ENCODE measurements at regions not wholly inside any gene's neighbourhood (a gene's known extent, or its start where the extent isn't known, plus 50 kb on each side); places are given as distances from the start of the nearest gene placed in this dataset.

DNA sequence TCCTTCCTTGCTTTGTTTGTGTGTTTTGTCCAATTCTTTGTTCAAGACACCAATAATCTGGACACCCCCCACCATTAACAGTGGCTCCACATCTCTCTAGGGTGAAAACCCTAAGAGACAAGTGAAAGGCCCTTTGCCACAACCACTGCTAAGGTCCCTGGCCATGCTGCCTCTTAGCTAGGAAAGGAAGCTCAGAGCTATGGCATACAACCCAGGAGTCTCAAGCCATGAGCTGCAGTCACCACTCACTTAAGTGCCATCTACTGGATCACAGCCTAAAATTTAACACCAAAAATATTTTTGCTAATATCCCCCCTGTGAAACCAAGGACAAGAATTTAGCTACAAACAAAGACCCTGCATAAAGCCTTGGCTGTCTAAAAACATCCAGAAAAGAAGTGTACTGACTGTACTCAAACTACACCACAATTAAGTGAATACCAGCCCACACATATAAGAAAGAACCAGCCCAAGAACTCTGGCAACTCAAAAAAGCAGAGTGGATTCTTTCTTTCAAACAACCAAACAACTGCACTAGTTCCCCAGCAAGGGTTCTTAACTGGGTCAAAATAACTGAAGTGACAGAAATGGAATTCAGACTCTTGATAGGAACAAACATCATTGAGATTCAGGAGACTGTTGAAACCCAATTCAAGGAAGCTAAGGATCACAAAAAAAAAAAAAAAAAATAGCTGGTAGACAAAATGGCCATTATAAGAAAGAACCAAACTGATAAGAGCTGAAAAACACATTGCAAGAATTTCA, 130.1 kb upstream of the GALNT5 start:
- TF ChIP-seq, protein P1, sequence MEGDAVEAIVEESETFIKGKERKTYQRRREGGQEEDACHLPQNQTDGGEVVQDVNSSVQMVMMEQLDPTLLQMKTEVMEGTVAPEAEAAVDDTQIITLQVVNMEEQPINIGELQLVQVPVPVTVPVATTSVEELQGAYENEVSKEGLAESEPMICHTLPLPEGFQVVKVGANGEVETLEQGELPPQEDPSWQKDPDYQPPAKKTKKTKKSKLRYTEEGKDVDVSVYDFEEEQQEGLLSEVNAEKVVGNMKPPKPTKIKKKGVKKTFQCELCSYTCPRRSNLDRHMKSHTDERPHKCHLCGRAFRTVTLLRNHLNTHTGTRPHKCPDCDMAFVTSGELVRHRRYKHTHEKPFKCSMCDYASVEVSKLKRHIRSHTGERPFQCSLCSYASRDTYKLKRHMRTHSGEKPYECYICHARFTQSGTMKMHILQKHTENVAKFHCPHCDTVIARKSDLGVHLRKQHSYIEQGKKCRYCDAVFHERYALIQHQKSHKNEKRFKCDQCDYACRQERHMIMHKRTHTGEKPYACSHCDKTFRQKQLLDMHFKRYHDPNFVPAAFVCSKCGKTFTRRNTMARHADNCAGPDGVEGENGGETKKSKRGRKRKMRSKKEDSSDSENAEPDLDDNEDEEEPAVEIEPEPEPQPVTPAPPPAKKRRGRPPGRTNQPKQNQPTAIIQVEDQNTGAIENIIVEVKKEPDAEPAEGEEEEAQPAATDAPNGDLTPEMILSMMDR (IDR thresholded peaks at IDR 0.05; ENCODE audit: insufficient read depth, low read depth, low read length), result no peak
- no peak for TF ChIP-seq EZH2 (IDR thresholded peaks at IDR 0.05; ENCODE audit: insufficient read depth, low read length)

Measured in astrocyte (in vitro differentiated cells and primary cell).